ENCODE measurements at regions not wholly inside any gene's neighbourhood (a gene's known extent, or its start where the extent isn't known, plus 50 kb on each side); places are given as distances from the start of the nearest gene placed in this dataset.

GRCh38 chr4:173699841-173700475 lies 169.9 kb upstream of the HAND2 start:
- Histone ChIP-seq H3K4me1 (no peaks in the 10 kb centered on the region), H3K9me3 (no peaks in the 10 kb centered on the region), H3K27me3 (no peaks in the 10 kb centered on the region), H3K4me3 (no peak overlapping the region), H3K36me3 (no peaks in the 10 kb centered on the region), H3K27ac (no peak overlapping the region)
- TF ChIP-seq POLR2A (IDR thresholded peaks at IDR 0.05) (no peak), CTCF (IDR thresholded peaks at IDR 0.05 in 4 of 5, conservative IDR thresholded peaks at IDR 0.05 in 1 of 5) (no peak)
- no peak for ATAC-seq
- intact Hi-C loops (cut with DNase I; ENCODE audit: low total_unique reads), result no loop called here
- DNase-seq, result no peak
- in situ Hi-C loops (cut with MboI; ENCODE audit: low sequenced_read_pairs in 4 of 4), result no loop called here

GRCh38 chr4:173698557-173699262 lies 168.7 kb upstream of the HAND2 start:
- ATAC-seq (no peak), DNase-seq (no peak)
- Histone ChIP-seq H3K4me1 (no peaks in the 10 kb centered on the region), H3K27me3 (no peaks in the 10 kb centered on the region), H3K27ac (no peak overlapping the region), H3K9me3 (no peaks in the 10 kb centered on the region), H3K36me3 (no peaks in the 10 kb centered on the region), H3K4me3 (no peak overlapping the region)
- TF ChIP-seq POLR2A (IDR thresholded peaks at IDR 0.05) (no peak), CTCF (IDR thresholded peaks at IDR 0.05 in 4 of 5, conservative IDR thresholded peaks at IDR 0.05 in 1 of 5) (no peak)
- in situ Hi-C loops (cut with MboI; ENCODE audit: low sequenced_read_pairs in 4 of 4), result no loop called here
- intact Hi-C loops (cut with DNase I; ENCODE audit: low total_unique reads), result no loop called here

- H3K27me3 ChIP-seq, result no peaks in the 10 kb centered on the region
- no peaks in the 10 kb centered on the region for H3K36me3 ChIP-seq
- no peak for ATAC-seq
- TF ChIP-seq POLR2A (IDR thresholded peaks at IDR 0.05), result no peak
- no peak for TF ChIP-seq CTCF (IDR thresholded peaks at IDR 0.05 in 4 of 5, conservative IDR thresholded peaks at IDR 0.05 in 1 of 5)
- H3K4me1 ChIP-seq, result no peaks in the 10 kb centered on the region
- DNase-seq, result no peak
- intact Hi-C loops (cut with DNase I; ENCODE audit: low total_unique reads), result no loop called here
- H3K4me3 ChIP-seq, result no peak overlapping the region
- no peak overlapping the region for H3K27ac ChIP-seq
- in situ Hi-C loops (cut with MboI; ENCODE audit: low sequenced_read_pairs in 4 of 4), result no loop called here
- no peaks in the 10 kb centered on the region for H3K9me3 ChIP-seq
Observed at GRCh38 chr4:173697840-173698239, 167.8 kb upstream of the HAND2 start.

- no peak for TF ChIP-seq POLR2A (IDR thresholded peaks at IDR 0.05)
- TF ChIP-seq CTCF (IDR thresholded peaks at IDR 0.05 in 4 of 5, conservative IDR thresholded peaks at IDR 0.05 in 1 of 5), result no peak
- H3K4me1 ChIP-seq, result no peaks in the 10 kb centered on the region
- H3K36me3 ChIP-seq, result no peaks in the 10 kb centered on the region
- H3K27me3 ChIP-seq, result no peaks in the 10 kb centered on the region
- no peak overlapping the region for H3K27ac ChIP-seq
- no peak overlapping the region for H3K4me3 ChIP-seq
- ATAC-seq, result no peak
- in situ Hi-C loops (cut with MboI; ENCODE audit: low sequenced_read_pairs in 4 of 4), result no loop called here
- intact Hi-C loops (cut with DNase I; ENCODE audit: low total_unique reads), result no loop called here
- H3K9me3 ChIP-seq, result no peaks in the 10 kb centered on the region
- DNase-seq, result no peak
Observed at GRCh38 chr4:173696551-173696950, 166.5 kb upstream of the HAND2 start.
